GM12892 (cell line): ENCODE measurements at regions not wholly inside any gene's neighbourhood (a gene's known extent, or its start where the extent isn't known, plus 50 kb on each side); places are given as distances from the start of the nearest gene placed in this dataset.
"Not testable (repeated sequence)": the region's sequence is repeated elsewhere in the genome, so short reads cannot be mapped to it uniquely, and the experiment has no call there.

Experiments
- POLR2A ChIP-seq: IDR thresholded peaks from 2 replicates; pipeline ENCODE4 v1.6.1; 2011; ENCODE audit warnings: low read depth, low read length, control low read depth
- POLR2AphosphoS5 ChIP-seq: IDR thresholded peaks from 2 replicates; pipeline ENCODE4 v1.6.1; 2011; ENCODE audit warnings: low read depth, low read length, control low read depth
- TAF1 ChIP-seq: IDR thresholded peaks from 2 replicates; pipeline ENCODE4 v1.6.1; 2011; ENCODE audit warnings: low read depth, mild to moderate bottlenecking, control low read depth, low read length, borderline replicate concordance

GRCh38 chr7:149553991-149554390, 56.4 kb upstream of the ZNF746 start:
- TF ChIP-seq POLR2A, POLR2AphosphoS5, TAF1: not testable (repeated sequence)
